Gastrocnemius medialis (tissue), 4 donors: ENCODE measurements at regions not wholly inside any gene's neighbourhood (a gene's known extent, or its start where the extent isn't known, plus 50 kb on each side); places are given as distances from the start of the nearest gene placed in this dataset.

ENCODE experiments used
- POLR2A ChIP-seq, 2 donors: fragments of 450-650 bp; IDR thresholded peaks; one replicate each; pipeline ENCODE4 v1.6.1; 2017; ENCODE audit warnings: antibody characterized with exemption in 2 of 2, mild to moderate bottlenecking in 2 of 2, moderate library complexity in 2 of 2
- TF ChIP-seq, protein P1 (sequence below), 5 experiments: fragments of 450-650 bp in 3 of 5; fragments of 200-600 bp in 2 of 5; sonication (generic) in 2 of 5; IDR thresholded peaks in 4 of 5; conservative IDR thresholded peaks in 1 of 5; 1 replicate in 4 of 5; 2 replicates in 1 of 5; pipeline ENCODE4 v1.5.1; 2016 to 2019; ENCODE audit warnings: antibody characterized with exemption in 5 of 5, mild to moderate bottlenecking in 3 of 5, moderate library complexity in 3 of 5

DNA sequence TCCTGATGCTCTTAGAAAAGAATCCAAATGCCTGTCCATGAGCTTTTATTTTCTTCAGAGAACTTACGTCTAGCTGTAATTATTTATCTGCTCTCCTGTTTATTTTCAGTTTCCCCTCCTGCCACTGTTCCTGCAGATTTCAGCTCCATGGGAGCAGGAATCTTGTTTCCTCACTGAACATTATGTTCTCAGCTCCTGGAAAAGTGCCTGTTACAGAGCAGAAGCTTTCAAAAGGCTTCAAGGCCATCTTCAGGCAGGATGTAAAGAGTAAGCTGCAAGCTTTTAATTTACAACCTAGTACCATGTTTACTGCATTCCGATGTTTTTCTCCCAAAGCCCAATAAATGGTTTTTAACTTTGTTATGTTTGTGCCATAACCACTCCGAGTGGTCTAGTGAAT lies 98.4 kb upstream of the BTG1 start:
- TF ChIP-seq, protein P1, sequence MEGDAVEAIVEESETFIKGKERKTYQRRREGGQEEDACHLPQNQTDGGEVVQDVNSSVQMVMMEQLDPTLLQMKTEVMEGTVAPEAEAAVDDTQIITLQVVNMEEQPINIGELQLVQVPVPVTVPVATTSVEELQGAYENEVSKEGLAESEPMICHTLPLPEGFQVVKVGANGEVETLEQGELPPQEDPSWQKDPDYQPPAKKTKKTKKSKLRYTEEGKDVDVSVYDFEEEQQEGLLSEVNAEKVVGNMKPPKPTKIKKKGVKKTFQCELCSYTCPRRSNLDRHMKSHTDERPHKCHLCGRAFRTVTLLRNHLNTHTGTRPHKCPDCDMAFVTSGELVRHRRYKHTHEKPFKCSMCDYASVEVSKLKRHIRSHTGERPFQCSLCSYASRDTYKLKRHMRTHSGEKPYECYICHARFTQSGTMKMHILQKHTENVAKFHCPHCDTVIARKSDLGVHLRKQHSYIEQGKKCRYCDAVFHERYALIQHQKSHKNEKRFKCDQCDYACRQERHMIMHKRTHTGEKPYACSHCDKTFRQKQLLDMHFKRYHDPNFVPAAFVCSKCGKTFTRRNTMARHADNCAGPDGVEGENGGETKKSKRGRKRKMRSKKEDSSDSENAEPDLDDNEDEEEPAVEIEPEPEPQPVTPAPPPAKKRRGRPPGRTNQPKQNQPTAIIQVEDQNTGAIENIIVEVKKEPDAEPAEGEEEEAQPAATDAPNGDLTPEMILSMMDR (IDR thresholded peaks at IDR 0.05 in 4 of 5, conservative IDR thresholded peaks at IDR 0.05 in 1 of 5), result peak in 1 of 5 experiments; percentile 23
- TF ChIP-seq POLR2A (IDR thresholded peaks at IDR 0.05), result no peak
